HG03280 (cell line): ENCODE measurements at regions not wholly inside any gene's neighbourhood (a gene's known extent, or its start where the extent isn't known, plus 50 kb on each side); places are given as distances from the start of the nearest gene placed in this dataset.
"Not testable (repeated sequence)": the region's sequence is repeated elsewhere in the genome, so short reads cannot be mapped to it uniquely, and the experiment has no call there.

ENCODE experiments used
- ATAC-seq: cut with Tn5 transposase; IDR thresholded peaks from one replicate; pipeline ENCODE4 v1.9.1; 2021; ENCODE audit warnings: mild to moderate bottlenecking, moderate library complexity; ENCODE audit not compliant: unreplicated experiment

DNA sequence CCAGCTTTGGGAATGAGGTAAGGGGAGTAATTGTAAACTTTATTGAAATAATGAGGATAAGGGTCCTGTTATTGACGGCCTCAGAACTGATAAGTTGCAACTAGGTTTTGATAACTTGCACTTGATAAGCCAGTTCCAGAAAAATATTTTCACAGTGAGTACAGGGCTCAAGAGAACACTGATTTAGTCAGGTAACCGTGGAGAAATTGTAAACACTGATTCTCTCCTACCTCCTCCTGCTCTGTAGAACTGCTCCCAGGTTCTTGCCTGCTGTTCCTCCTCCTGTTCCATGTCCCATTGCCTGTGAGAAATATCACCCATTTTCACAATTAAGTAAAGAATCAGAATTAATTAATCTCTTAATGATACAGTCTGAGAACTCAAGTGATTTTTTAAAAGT, 55.0 kb upstream of the CXXC4 start:
- no peak for ATAC-seq

DNA sequence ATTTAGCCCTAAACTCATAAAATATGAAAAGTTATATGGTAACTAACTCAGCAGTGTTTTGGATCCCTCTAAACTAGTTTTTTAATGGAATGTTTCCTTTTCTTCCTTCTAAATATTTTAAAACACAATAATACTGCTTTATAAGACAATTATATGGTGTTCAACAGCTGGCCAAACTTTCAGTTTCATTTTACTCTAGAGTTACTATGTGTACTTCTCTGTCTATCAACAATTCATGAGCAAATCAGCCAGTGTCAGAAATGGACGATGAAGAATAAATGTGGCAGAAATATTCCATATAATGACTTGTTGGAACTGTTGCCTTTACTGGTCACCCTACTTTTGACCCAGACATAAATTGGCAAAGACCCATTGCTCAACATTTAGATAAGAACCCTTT, 64.8 kb upstream of the CXXC4 start:
- ATAC-seq: no peak

DNA sequence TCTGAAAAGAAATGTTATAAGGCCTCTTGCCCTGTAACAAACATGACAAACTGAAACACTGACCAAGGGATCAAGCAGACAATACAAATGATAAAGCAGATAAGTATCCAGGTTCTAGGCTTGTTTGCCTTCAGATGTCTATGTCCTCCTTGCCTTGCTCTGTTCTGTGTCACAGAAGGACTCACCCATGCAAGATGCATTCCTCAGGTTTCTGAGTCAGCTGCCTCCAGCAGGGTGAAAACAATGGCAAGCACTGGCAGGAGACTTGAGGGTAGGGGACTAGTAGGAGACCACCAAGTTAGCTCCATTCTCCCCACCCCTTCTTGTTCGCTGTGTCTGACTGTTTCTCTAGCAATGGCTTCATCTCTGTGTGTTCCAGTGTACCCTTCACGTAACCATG, 76.6 kb upstream of the CXXC4 start:
- no peak for ATAC-seq

DNA sequence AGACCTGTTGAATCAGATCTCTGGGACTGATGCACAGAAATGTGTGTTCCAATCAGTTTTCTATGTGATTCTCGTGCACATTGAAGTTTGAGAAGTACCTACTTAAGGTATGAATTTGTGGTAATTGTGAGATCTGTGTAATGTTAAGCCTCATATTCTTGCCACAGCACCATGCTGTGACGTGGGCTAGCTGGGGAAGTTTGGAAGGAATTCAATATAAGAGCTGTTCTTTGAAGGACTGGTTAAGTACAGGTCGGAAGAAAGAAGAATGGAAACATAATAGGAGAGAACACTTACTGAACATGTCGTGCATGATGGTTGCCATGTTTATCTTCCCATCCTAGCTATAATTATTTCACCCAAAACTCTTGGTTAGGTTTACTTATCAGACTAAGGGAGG, 79.7 kb upstream of the CXXC4 start:
- no peak for ATAC-seq

DNA sequence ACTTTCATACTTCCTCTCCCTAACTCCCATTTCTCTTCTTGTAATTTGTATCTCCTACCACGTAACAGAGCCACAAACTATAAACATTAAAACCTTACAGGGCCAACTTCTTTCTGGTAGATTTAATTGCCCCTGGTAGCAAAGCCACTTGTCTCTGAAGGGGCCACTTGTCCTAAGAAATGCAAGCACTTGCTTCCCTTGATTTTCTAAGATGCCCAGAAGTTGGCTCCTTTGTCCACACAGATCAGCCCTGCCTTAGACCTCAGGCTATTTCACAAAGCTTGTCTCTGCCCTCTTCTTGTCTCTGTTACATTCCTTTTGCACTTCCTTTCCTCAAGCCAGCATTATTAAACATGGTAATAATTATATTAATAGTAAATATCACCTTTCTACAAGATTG, 80.6 kb upstream of the CXXC4 start:
- no peak for ATAC-seq

- ATAC-seq: no peak
Measured at GRCh38 chr4:104577405-104577804, 82.7 kb upstream of the CXXC4 start.

DNA sequence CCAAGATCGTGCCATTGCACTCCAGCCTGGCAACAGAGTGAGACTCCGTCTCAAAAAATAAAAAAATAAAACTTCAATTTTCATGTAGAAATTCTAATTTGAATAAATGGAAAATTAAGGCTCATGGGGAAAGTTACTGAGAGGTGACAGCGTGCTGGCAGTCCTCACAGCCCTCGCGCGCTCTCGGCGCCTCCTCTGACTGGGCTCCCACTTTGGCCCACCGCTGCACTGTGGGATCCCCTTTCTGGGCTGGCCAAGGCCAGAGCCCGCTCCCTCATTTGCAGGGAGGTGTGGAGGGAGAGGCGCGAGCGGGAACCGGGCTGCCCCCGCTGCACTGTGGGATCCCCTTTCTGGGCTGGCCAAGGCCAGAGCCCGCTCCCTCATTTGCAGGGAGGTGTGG, 86.8 kb upstream of the CXXC4 start:
- not testable (repeated sequence) for ATAC-seq

DNA sequence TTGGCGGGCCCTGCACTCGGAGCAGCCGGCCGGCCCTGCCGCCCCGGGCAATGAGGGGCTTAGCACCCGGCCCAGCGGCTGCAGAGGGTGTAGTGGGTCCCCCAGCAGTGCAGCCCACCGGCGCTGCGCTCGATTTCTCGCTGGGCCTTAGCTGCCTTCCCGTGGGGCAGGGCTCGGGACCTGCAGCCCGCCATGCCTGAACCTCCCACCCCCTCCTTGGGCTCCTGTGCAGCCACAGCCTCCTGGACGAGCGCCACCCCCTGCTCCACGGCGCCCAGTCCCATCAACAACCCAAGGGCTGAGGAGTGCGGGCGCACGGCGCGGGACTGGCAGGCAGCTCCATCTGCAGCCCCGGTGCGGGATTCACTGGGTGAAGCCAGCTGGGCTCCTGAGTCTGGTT, 87.4 kb upstream of the CXXC4 start:
- not testable (repeated sequence) for ATAC-seq

DNA sequence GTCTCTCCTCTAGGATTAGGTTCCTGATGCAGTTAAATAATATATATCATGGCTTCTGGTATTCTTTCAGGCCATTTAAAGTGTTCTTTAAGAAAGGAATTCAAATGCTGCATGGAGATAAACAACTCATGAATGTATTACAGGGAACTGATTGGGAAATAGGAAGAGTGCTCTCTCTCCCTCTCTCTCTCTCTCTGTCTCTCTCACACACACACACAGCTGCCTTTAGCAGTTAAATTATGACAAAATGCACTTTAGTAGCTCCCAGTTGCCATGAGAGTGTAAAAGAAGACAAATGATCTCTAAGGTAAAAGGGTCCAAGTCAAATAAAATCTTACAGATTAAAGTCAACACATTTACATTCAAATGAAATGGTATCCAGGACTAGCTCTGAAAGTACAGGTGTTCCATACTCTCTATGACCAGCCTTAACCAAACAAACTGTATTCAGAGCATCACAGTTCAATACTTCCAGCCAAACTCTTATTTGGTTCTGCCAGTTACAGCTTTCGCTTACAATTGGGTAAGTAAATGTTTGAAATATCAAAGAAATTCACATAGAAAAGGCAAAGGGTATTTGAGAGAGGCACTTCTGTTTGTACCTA, 94.7 kb upstream of the CXXC4 start:
- ATAC-seq: no peak

- no peak for ATAC-seq
Measured at GRCh38 chr4:104591510-104591911, 96.8 kb upstream of the CXXC4 start.

GRCh38 chr4:104592183-104592582, 97.5 kb upstream of the CXXC4 start:
- no peak for ATAC-seq

DNA sequence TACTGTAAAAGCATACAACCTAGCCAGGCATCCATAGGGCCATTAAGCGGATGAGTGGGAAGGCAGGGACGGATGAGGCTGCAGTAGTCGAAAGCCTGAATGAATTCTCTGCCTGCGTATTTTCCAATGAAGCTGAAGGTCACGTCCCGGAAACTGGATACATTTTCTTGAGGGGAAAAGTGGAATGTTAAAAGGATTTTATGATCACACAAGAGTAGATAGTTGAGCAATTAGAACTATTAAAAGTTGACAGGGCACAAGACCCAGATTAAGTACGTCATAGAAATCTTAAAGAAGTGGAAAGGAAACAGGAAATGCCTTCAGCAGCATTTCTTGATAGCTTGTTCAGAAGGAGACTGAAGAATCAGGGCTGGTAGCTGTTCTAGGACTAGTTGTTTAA, 98.3 kb upstream of the CXXC4 start:
- ATAC-seq: no peak

DNA sequence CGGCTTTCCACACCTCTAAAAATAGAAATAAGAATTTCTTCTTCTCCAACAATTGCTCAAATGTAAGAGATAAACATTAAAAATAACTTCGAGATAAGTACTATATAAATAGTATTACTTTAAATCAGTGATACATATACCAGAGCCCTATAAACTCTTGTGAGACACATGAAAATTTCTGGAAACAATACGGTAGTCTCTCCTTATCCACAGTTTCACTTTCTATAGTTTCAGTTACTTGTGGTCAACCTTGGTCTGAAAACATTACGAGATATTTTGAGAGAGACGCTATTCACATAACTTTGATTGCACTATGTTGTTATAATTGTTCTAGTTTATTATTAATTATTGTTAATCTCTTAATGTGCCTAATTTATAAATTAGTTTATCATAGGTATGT, 101.5 kb upstream of the CXXC4 start:
- no peak for ATAC-seq

GRCh38 chr4:104615496-104615895, 120.8 kb upstream of the CXXC4 start:
- no peak for ATAC-seq

DNA sequence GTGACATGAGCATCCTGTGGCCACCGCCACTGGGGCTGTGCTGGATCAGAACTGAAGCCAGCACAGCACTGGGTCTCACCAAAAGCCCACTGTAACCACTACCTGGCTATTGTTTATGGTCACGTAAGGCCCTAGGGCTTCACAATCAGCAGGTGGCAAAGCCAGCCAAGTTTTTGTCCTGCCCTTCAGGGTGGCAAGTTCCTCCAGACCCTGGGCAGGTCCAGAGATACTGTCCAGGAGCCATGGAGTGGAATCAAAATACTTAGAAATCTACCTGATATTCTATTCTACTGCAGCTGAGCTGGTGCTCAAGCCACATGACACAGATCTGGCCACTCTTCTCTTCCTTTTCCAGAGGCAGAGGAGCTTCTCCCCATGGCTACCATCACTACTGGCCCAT, 121.2 kb upstream of the CXXC4 start:
- no peak for ATAC-seq

DNA sequence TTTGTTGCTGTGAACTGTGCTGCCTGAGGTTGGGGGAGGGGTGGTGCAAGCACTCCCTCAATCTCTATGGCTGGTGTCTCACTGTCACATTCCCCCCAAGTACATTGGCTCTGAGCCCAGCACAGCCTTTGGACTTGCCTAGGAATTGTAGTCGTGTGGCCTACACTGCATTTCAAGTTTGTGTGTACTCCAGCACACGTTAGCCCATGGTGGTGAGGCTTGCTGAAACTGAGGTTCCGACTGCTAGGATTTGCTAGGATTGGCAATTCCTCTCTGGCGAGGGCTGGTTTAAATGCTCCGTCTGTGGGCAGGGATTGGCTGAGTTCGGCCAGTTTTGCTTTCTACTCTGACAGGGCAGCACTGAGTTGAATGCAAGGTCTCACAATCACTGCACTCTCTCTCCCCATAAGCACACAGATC, 121.7 kb upstream of the CXXC4 start:
- no peak for ATAC-seq

DNA sequence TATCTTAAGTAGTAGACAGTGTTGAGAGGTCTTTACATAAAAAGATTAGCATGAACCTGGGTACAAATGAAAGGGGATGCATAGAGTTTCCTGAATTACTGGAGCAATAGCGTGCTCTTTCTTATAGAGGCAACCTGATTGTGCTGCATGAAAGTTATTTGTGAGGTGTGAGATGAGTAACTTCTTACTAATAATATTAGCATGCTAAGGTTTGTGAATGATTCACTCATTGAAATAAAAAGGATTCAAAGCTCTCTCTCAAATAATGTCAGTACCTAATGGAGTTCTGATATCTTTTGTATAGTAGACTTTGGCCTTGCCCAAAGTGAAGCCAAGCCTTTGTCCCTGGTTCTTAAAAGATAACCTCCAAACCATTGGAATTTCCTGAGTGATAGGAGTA, 131.0 kb upstream of the CXXC4 start:
- no peak for ATAC-seq

DNA sequence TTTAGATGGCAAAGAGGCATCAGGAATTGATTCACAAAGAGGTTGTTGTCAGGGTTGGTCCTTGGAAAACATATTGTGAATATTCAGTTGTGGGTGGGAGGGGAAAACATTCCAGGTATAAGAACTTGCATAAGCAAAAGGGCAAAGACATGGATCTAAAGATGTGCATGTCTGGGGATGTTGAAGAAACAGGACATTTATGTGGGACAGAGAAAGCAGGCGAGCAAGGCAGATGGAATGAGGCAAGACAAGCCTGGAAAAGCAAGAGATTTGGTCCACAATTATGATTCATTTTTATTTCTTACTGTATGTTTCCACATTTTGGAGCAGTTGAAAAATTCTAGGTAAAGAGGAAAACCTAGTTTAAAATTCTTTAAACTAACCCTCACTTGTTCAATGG, 134.9 kb upstream of the CXXC4 start:
- no peak for ATAC-seq

GRCh38 chr4:104630272-104630671, 135.6 kb upstream of the CXXC4 start:
- no peak for ATAC-seq

DNA sequence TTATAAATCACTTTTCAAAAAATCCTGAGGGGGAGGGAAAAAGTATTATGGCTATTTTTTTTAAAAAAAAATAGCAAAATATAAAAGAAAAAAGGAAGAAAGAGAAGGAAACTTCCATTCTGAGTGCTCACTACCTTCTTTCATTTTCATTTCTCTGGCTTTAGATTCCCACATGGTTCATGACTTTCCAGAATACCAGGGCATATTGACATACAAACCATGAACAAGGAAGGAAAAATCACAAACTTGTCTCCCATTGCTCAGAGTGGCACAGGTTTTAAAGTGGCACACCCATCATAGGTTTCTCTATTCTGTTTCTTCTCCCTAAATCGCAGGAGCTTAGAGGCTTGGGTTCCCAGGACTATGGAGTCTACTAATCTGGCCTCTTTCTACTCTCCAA, 136.3 kb upstream of the CXXC4 start:
- ATAC-seq: no peak

GRCh38 chr4:104641418-104641817, 146.7 kb upstream of the CXXC4 start:
- no peak for ATAC-seq

GRCh38 chr4:104642521-104642920, 147.8 kb upstream of the CXXC4 start:
- ATAC-seq: no peak

DNA sequence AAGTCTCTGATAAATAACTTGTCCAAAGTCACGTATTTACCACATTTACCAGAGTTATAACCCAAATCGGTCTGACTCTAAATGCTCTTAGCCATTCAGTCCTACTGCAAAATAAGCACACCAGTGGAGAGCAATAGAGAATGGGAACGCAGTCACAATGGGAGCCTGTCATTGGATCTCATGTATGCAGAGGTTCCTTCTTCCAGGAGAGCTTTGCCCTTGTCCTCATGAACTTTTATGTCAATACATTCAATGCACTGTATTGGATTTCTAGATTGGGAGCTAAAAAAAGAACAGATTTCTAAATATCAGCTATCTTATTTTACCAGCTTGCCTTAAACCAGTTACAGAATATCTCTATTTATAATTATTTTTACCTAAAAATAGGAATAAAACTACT, 149.1 kb upstream of the CXXC4 start:
- no peak for ATAC-seq

DNA sequence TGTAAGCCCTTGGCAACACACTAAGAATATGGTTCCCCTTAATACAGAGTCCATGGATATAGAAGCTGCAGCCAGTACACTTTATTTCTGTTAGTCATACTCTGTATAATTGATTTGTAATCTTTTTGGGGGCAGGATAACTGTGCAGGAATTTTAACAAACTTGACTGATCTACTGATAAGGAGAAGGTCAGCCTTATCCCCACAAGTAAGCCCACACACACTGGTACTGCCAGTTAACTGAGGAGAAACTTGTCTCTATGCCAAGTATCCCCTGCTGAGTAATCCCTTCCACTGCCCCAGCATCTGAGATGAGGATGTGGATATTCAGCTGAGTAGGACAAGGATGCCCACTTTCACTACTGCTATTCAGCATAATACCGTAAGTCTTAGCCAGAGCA, 154.9 kb upstream of the CXXC4 start:
- no peak for ATAC-seq
